ENCODE measurements at regions not wholly inside any gene's neighbourhood (a gene's known extent, or its start where the extent isn't known, plus 50 kb on each side); places are given as distances from the start of the nearest gene placed in this dataset.

GRCh38 chr16:59144841-59145240, 410.7 kb upstream of the GOT2 start:
- TF ChIP-seq CTCF (IDR thresholded peaks at IDR 0.05; ENCODE audit: partially characterized antibody, unreplicated experiment) = no peak
- DNase-seq = no peak
- H3K36me3 Mint-ChIP-seq (ENCODE audit: unreplicated experiment) = no peaks in the 10 kb centered on the region
- H3K4me3 Mint-ChIP-seq (ENCODE audit: unreplicated experiment) = no peak overlapping the region
- H3K27me3 Mint-ChIP-seq (ENCODE audit: unreplicated experiment) = peaks cover 2% of the 10 kb centered on the region
- peaks cover 5% of the 10 kb centered on the region for H3K4me1 Mint-ChIP-seq (ENCODE audit: low read depth, unreplicated experiment)
- no peaks in the 10 kb centered on the region for H3K9me3 Mint-ChIP-seq (ENCODE audit: unreplicated experiment)
- no peak overlapping the region for H3K27ac Mint-ChIP-seq (ENCODE audit: unreplicated experiment)

GRCh38 chr16:59144326-59144725, 410.2 kb upstream of the GOT2 start:
- H3K27ac Mint-ChIP-seq (ENCODE audit: unreplicated experiment) = no peak overlapping the region

GRCh38 chr16:59126486-59126885, 392.4 kb upstream of the GOT2 start:
- no peaks in the 10 kb centered on the region for H3K27me3 Mint-ChIP-seq (ENCODE audit: unreplicated experiment)
- no peak overlapping the region for H3K27ac Mint-ChIP-seq (ENCODE audit: unreplicated experiment)
- no peaks in the 10 kb centered on the region for H3K9me3 Mint-ChIP-seq (ENCODE audit: unreplicated experiment)
- H3K4me1 Mint-ChIP-seq (ENCODE audit: low read depth, unreplicated experiment) = no peaks in the 10 kb centered on the region
- DNase-seq = no peak
- no peak for TF ChIP-seq CTCF (IDR thresholded peaks at IDR 0.05; ENCODE audit: partially characterized antibody, unreplicated experiment)
- no peaks in the 10 kb centered on the region for H3K36me3 Mint-ChIP-seq (ENCODE audit: unreplicated experiment)
- no peak overlapping the region for H3K4me3 Mint-ChIP-seq (ENCODE audit: unreplicated experiment)

More at GRCh38 chr16:59144326-59144725, 410.2 kb upstream of the GOT2 start:
- DNase-seq = no peak
- peaks cover 2% of the 10 kb centered on the region for H3K27me3 Mint-ChIP-seq (ENCODE audit: unreplicated experiment)
- H3K36me3 Mint-ChIP-seq (ENCODE audit: unreplicated experiment) = no peaks in the 10 kb centered on the region
- no peak overlapping the region for H3K4me3 Mint-ChIP-seq (ENCODE audit: unreplicated experiment)
- TF ChIP-seq CTCF (IDR thresholded peaks at IDR 0.05; ENCODE audit: partially characterized antibody, unreplicated experiment) = no peak
- peaks cover 1% of the 10 kb centered on the region for H3K9me3 Mint-ChIP-seq (ENCODE audit: unreplicated experiment)
- H3K4me1 Mint-ChIP-seq (ENCODE audit: low read depth, unreplicated experiment) = peaks cover 5% of the 10 kb centered on the region

- no peak for TF ChIP-seq CTCF (IDR thresholded peaks at IDR 0.05; ENCODE audit: partially characterized antibody, unreplicated experiment)
- Mint-ChIP-seq H3K4me3 (ENCODE audit: unreplicated experiment) (no peak overlapping the region), H3K27ac (ENCODE audit: unreplicated experiment) (no peak overlapping the region), H3K4me1 (ENCODE audit: low read depth, unreplicated experiment) (no peaks in the 10 kb centered on the region), H3K27me3 (ENCODE audit: unreplicated experiment) (no peaks in the 10 kb centered on the region), H3K36me3 (ENCODE audit: unreplicated experiment) (no peaks in the 10 kb centered on the region), H3K9me3 (ENCODE audit: unreplicated experiment) (no peaks in the 10 kb centered on the region)
- DNase-seq = no peak
Measured at GRCh38 chr16:59124056-59124455, 389.9 kb upstream of the GOT2 start.

GRCh38 chr16:59123479-59123878, 389.4 kb upstream of the GOT2 start:
- H3K4me3 Mint-ChIP-seq (ENCODE audit: unreplicated experiment) = no peak overlapping the region
- H3K4me1 Mint-ChIP-seq (ENCODE audit: low read depth, unreplicated experiment) = no peaks in the 10 kb centered on the region
- TF ChIP-seq CTCF (IDR thresholded peaks at IDR 0.05; ENCODE audit: partially characterized antibody, unreplicated experiment) = no peak
- no peaks in the 10 kb centered on the region for H3K27me3 Mint-ChIP-seq (ENCODE audit: unreplicated experiment)
- H3K36me3 Mint-ChIP-seq (ENCODE audit: unreplicated experiment) = no peaks in the 10 kb centered on the region
- no peak overlapping the region for H3K27ac Mint-ChIP-seq (ENCODE audit: unreplicated experiment)
- H3K9me3 Mint-ChIP-seq (ENCODE audit: unreplicated experiment) = no peaks in the 10 kb centered on the region
- no peak for DNase-seq

Data from glutamatergic neuron (in vitro differentiated cells).